KBM-7 (cell line): ENCODE measurements at regions not wholly inside any gene's neighbourhood (a gene's known extent, or its start where the extent isn't known, plus 50 kb on each side); places are given as distances from the start of the nearest gene placed in this dataset.

ENCODE experiments used
- DNase-seq: peaks from one replicate; pipeline ENCODE4 v3.0.0-alpha.2; 2015
- in situ Hi-C: fragments of 300-500 bp; cut with MboI; formaldehyde crosslinking; loops from 2 replicates; pipeline ENCODE4 v1.14.3; 2020; ENCODE audit warnings: low sequenced_read_pairs, low pct_unique_long_range_greater_than_20kb, mixed read lengths

DNA sequence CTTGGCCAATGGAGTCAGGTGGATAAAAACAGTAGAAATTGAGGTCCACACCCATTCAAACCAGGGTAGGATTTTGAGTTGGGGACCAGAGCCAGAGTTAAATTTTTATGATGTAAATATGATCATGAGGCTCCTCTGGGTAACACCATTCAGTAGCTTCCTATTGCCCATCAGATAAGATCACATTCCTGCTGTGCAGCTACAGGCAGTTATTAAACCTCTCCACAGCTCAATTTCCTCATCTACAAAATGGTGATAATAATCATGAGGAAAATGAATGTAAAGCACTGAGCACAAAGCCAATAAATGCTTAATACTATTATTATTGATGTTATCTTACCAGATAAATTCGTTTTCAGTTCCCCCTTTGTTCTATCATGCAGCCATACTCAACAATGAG is 432.0 kb downstream of the CAAP1 start:
- DNase-seq, result no peak
- in situ Hi-C loops, result no loop called here

- no peak for DNase-seq
- in situ Hi-C loops, result no loop called here
Observed at GRCh38 chr9:26459959-26460358, 432.6 kb downstream of the CAAP1 start.

DNA sequence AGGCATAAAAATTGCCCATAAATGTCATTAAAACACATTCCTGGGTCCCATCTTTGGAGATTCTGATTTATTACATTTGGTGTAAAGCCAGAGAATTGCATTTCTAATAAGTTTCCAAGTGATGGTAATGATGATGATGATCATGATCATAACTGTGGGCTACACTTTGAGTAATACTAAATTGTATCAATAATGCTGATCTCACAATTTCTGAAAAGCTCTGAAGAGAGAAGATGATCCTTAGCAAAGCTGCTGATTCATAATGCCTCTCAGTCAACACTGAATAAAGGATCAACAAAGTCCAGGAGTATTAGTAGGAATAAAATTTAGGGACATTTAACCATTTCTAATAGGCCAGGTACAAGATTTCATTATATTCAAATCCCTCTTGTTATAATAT is 434.5 kb downstream of the CAAP1 start:
- in situ Hi-C loops, result no loop called here
- DNase-seq, result no peak

DNA sequence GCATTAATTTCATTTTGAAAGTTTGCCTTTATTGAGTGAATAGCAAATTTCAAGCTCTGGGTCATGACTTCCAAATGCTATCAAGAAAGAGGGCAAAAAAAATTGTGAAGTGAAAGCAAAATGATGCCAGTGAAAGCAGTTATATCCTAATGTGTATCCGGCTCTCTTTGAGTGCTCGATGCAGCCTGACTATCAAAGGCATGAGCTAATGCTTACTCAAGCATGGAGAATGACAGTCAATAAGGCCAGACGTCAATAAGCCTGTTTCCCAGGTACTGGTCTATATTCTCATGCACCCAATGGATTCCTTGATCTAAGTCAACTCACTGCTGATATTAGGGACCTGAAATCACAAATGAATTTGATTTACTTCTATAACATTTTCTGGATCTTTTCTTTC is 435.5 kb downstream of the CAAP1 start:
- in situ Hi-C loops, result no loop called here
- DNase-seq, result no peak

GRCh38 chr9:26439061-26439624 is 453.5 kb downstream of the CAAP1 start:
- in situ Hi-C loops, result no loop called here
- no peak for DNase-seq

GRCh38 chr9:26437056-26437711 is 455.4 kb downstream of the CAAP1 start:
- peak; percentile 38 for DNase-seq
- in situ Hi-C loops, result no loop called here

DNA sequence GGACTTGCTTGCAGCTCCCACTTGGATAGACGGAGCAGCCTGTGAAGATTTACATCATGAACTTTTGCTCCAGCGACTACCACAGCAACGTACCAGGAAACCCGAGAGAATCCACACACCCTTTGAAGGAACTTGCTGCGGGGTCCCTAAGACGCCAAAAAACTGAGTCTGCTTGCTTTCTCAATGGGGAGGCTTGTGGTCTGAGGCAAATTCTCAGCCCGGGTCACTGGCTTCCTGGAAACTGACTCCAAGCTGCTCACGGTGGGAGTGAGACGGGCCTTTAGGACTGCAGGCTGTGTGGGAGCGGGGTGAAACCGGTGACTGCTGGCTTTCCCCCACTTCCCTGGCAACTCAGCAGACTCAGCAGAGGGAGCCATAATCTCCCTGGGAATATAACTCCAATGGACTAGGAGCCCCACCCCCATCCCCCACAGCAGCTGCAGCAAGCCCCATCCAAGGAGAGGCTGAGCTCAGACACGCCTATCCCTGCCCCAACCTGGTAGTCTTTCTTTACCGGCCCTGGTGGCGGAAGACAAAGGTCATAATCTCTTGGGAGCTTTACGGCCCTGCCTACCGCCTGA is 466.0 kb downstream of the CAAP1 start:
- in situ Hi-C loops, result no loop called here
- no peak for DNase-seq

- in situ Hi-C loops, result no loop called here
- DNase-seq, result no peak
Observed at GRCh38 chr9:26418480-26418879, 474.1 kb downstream of the CAAP1 start.

GRCh38 chr9:26415528-26415927 is 477.1 kb downstream of the CAAP1 start:
- DNase-seq, result no peak
- in situ Hi-C loops, result no loop called here

DNA sequence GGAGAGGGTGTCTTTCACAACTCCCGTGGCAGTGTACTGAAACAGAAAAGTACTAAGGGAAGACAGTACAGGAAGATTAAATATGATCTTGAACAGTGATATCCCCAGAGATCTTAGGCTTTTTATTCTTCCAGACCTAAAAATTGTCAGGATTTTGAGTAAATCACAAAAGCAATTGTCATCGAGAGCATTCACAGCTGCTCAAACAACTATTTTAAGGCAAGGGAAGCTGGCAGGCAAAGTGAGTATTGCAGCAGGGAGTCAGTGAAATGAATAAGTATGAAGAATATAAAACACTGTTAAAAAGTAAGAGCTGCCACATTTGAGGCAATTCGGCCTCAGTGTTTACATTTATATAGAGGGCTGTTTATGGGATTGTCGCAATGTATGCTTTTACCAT is 479.0 kb downstream of the CAAP1 start:
- in situ Hi-C loops, result no loop called here
- DNase-seq, result no peak

DNA sequence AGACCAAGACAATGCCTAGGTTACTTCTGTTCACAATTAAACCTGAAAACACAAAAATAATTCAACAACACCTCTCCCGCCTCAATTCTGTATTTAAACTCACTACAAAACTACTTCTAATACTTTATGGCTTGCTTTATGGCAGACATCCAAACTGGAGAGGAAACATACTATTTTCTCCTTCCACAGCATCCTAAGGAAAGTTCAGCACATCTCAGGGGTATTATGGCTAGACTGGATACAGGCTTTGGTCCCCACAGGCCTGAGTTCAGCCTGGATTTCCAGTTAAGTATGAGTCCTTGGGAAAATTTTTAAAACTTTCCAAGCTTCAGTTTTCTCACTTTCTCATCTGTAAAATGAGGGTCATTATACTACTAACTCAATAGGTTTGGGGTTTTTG is 480.2 kb downstream of the CAAP1 start:
- no peak for DNase-seq
- in situ Hi-C loops, result no loop called here

GRCh38 chr9:26406676-26407075 is 485.9 kb downstream of the CAAP1 start:
- in situ Hi-C loops, result no loop called here

GRCh38 chr9:26399556-26399955 is 493.0 kb downstream of the CAAP1 start:
- in situ Hi-C loops, result no loop called here
- DNase-seq, result no peak

More at GRCh38 chr9:26406676-26407075, 485.9 kb downstream of the CAAP1 start:
- no peak for DNase-seq

DNA sequence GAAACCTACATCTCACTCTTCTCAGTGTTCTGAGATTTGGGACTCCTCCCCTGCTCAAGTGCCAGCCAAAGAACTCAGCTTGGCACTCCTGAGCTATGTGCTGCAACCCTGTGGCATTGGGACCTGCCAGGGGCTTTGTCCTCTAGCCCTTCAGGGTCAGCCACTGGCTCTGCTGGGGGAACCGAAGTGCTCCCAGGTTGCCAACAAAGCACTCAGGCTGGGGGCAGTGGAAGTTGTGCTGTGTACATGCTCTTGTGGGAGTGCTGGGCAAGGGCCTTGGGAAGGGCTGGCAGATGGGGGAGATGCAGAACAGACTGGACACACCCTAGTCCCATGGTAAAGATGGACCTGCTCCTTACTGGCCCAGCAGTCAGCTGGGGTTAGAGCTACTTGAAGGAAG is 498.6 kb downstream of the CAAP1 start:
- DNase-seq, result no peak
- in situ Hi-C loops, result no loop called here

DNA sequence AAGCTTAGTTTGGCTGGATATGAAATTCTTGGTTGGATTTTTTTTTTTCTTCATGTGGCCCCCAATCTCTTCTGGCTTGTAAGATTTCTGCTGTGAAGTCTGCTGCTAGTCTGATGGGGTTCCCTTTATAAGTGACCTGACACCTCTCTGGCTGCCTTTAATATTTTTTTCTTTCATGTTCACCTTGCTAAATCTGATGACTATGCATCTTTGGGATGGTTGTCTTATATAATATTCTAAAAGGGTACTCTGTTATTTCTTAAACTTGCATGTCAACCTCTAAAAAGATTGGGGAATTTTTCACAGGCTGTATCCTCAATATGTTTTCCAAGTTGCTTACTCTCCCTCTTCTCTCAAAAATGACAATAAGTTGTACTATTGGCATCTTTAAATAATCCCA is 500.0 kb downstream of the CAAP1 start:
- in situ Hi-C loops, result no loop called here
- no peak for DNase-seq

GRCh38 chr9:26391036-26391435 is 501.6 kb downstream of the CAAP1 start:
- DNase-seq, result no peak
- in situ Hi-C loops, result no loop called here

GRCh38 chr9:26375448-26375847 is 517.2 kb downstream of the CAAP1 start:
- no peak for DNase-seq
- in situ Hi-C loops, result no loop called here

- DNase-seq, result no peak
- in situ Hi-C loops, result no loop called here
Observed at GRCh38 chr9:26373616-26374015, 519.0 kb downstream of the CAAP1 start.

GRCh38 chr9:26371236-26371635 is 521.4 kb downstream of the CAAP1 start:
- DNase-seq, result no peak
- in situ Hi-C loops, result no loop called here

GRCh38 chr9:26369093-26369492 is 523.5 kb downstream of the CAAP1 start:
- in situ Hi-C loops, result no loop called here
- DNase-seq, result no peak

DNA sequence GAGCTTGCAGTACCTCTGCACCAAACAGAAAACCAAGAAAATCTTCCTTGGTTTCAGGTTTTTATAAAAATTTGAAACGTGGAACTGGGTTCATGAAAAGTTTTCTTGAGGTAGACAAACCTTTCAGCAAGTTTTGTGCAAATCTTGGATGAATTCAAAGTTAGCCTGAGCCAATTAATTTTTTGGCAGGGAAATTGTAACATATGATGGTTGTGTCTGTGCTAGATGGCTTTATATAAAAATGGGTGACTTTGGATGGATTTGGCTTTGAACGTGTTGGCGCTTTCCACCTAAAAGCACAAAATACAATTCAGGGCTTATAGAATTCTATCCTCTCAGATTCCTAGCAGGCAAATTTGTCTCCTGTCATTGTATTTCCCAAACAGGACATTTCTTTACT is 524.4 kb downstream of the CAAP1 start:
- in situ Hi-C loops, result no loop called here
- DNase-seq, result no peak
